Ascending aorta (tissue), 2 donors: ENCODE measurements at regions not wholly inside any gene's neighbourhood (a gene's known extent, or its start where the extent isn't known, plus 50 kb on each side); places are given as distances from the start of the nearest gene placed in this dataset.

ENCODE experiments used
- DNase-seq, 2 donors: peaks; one replicate each; pipeline ENCODE4 v3.0.0-alpha.2; 2019; ENCODE audit warnings: low spot score in 2 of 2
- H3K27ac ChIP-seq, 2 donors: fragments of 200-600 bp; sonication (generic); one replicate each; pipeline ENCODE4 v1.5.1; 2016 to 2017; ENCODE audit warnings: mild to moderate bottlenecking in 1 of 2
- H3K27me3 ChIP-seq: fragments of 200-600 bp; sonication (generic); one replicate; pipeline ENCODE4 v1.5.1; 2017
- H3K36me3 ChIP-seq, 2 donors: fragments of 200-600 bp; sonication (generic); one replicate each; pipeline ENCODE4 v1.5.1; 2016
- H3K4me1 ChIP-seq, 2 donors: fragments of 200-600 bp; sonication (generic); one replicate each; pipeline ENCODE4 v1.5.1; 2016 to 2017; ENCODE audit warnings: mild to moderate bottlenecking in 1 of 2
- H3K4me3 ChIP-seq, 2 donors: fragments of 200-600 bp; sonication (generic); one replicate each; pipeline ENCODE4 v1.5.1; 2016 to 2017; ENCODE audit warnings: mild to moderate bottlenecking in 1 of 2
- H3K9me3 ChIP-seq, 2 donors: fragments of 200-600 bp; sonication (generic); one replicate each; pipeline ENCODE4 v1.5.1; 2016
- intact Hi-C: fragments of 100-400 bp; cut with DNase I; formaldehyde crosslinking; loops from one replicate; pipeline ENCODE4 v1.15.1; 2023
- TF ChIP-seq, protein P1 (sequence below), 3 experiments: fragments of 200-600 bp in 2 of 3; fragments of 450-650 bp in 1 of 3; sonication (generic) in 2 of 3; IDR thresholded peaks; one replicate each; pipeline ENCODE4 v1.5.1; 2016 to 2019; ENCODE audit warnings: antibody characterized with exemption in 3 of 3, mild to moderate bottlenecking in 1 of 3, moderate library complexity in 1 of 3

DNA sequence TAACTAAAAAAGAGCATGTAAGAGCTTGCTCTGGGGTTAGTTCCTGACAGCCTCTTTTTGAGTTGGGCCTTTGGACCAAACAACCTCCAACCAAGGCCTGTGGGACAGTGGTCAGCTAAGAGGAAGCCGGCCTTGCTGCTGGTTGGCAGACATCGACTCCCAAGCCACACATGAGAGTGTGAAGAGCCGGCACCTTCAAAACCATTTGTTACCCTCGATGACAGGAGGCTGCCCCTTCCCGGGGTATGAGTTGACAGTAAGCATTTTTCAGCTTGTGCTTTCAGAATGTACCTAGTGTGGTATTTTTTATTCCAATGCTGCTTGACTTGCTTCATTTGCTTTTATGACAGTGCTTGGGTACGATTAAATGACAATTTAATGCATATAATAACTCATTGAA, 168.6 kb upstream of the IGFBP7 start:
- no peaks in the 10 kb centered on the region for H3K36me3 ChIP-seq
- no peaks in the 10 kb centered on the region for H3K4me1 ChIP-seq
- no peak overlapping the region for H3K27ac ChIP-seq
- H3K4me3 ChIP-seq, result no peak overlapping the region
- no peaks in the 10 kb centered on the region for H3K9me3 ChIP-seq
- intact Hi-C loops, result no loop called here
- TF ChIP-seq, protein P1, sequence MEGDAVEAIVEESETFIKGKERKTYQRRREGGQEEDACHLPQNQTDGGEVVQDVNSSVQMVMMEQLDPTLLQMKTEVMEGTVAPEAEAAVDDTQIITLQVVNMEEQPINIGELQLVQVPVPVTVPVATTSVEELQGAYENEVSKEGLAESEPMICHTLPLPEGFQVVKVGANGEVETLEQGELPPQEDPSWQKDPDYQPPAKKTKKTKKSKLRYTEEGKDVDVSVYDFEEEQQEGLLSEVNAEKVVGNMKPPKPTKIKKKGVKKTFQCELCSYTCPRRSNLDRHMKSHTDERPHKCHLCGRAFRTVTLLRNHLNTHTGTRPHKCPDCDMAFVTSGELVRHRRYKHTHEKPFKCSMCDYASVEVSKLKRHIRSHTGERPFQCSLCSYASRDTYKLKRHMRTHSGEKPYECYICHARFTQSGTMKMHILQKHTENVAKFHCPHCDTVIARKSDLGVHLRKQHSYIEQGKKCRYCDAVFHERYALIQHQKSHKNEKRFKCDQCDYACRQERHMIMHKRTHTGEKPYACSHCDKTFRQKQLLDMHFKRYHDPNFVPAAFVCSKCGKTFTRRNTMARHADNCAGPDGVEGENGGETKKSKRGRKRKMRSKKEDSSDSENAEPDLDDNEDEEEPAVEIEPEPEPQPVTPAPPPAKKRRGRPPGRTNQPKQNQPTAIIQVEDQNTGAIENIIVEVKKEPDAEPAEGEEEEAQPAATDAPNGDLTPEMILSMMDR (IDR thresholded peaks at IDR 0.05), result no peak
- no peak for DNase-seq
- H3K27me3 ChIP-seq, result no peaks in the 10 kb centered on the region

DNA sequence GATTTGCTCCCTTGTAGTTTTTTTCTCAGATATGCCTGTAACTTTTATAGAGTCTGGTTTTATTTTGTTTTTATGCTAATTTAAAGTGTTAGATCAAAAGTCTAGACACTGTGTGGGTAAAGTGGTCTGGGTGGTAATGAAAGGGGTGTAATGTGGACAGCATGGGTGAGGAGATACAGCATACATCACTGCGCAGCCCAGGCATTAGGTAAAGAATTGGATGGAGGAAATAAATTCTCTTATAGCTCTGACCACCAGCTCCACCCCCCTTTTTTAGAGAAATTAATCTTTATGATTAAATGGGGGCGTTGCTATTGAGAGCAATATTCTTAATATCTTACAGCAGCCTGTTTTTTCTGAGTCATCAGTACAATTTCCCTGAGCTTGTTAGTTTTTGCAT, 163.9 kb upstream of the IGFBP7 start:
- Histone ChIP-seq H3K4me1 (no peaks in the 10 kb centered on the region), H3K36me3 (no peaks in the 10 kb centered on the region), H3K4me3 (no peak overlapping the region), H3K9me3 (no peaks in the 10 kb centered on the region), H3K27me3 (no peaks in the 10 kb centered on the region), H3K27ac (no peak overlapping the region)
- TF ChIP-seq, protein P1 (IDR thresholded peaks at IDR 0.05), result no peak
- DNase-seq, result no peak
- intact Hi-C loops, result no loop called here

DNA sequence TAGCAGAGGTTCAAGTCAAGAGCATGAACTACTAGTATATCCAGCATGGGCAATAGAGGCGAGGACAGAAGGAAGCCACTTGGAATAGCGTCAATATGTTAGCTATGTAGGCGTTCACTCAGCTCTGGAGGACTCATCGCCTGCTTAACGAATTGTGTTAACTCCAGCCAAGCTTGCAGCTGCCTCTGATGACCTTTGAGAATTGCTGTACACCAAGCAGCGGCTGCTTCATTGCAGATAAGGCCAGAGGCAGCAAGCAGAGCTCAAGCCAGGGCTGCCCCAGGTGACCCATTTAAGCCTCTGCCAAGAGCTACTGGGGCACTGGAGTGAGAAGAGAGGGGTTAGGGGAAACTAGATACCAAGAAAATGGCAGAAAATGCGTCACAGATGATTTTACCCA, 160.2 kb upstream of the IGFBP7 start:
- TF ChIP-seq, protein P1 (IDR thresholded peaks at IDR 0.05), result no peak

DNA sequence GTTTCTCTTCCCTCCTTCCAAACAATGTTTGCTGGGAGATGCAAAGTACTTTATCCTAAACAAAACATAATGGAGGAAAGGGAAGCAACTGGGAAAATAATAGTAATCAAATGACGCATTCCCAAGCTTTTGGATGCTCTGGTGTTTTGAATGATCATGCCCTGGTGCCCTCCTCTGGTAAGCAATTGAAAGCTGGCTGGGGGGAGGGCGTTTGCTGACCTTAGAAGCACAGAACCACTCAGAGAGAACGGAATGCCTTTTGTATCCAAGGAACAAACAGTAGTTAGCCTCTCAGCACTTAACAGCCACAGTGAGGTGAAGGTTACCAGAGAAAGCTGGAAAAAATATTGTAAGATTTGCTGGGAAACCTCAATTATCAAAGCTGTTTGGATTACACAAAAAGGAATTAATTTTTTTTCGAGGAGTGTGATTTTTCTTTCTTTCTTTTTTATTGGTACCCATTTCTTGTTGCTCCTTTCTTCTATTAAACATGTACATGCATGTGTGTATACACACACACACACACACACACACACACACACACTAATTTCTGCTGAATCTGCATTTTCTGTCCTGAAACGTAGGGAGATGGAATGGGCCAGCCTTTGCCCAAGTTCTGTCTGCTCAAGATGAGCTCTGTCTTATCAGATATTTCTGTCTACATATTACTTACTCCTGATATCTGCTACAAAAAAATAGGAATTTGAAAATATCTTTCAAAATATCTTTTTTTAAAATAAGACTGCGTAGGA, 155.8 kb upstream of the IGFBP7 start:
- H3K27ac ChIP-seq, result no peak overlapping the region
- TF ChIP-seq, protein P1 (IDR thresholded peaks at IDR 0.05), result no peak

More for the DNA sequence above, 160.2 kb upstream of the IGFBP7 start:
- DNase-seq, result no peak
- Histone ChIP-seq H3K36me3 (no peaks in the 10 kb centered on the region), H3K4me3 (no peak overlapping the region), H3K27me3 (no peaks in the 10 kb centered on the region), H3K9me3 (no peaks in the 10 kb centered on the region), H3K27ac (no peak overlapping the region), H3K4me1 (no peaks in the 10 kb centered on the region)
- intact Hi-C loops, result no loop called here

DNA sequence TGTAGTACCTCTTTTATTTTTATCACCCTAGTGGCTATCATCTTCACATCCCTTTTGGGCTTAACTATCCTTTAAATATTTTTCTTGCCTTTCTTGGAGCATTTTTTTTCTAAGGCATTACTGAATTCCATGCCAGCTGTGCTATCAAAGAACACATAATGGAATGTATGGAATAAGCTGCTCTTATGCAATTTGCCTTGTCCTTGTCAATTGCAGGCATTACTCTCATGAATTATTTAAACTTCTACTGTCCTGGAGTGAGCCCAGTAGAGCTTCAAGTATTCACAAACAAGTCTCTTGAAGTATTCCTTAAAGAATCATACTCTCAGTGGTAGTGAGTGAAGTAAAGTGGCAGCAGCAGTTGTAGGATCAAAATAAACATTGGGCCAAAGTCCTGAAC, 144.6 kb upstream of the IGFBP7 start:
- no peak for DNase-seq
- Histone ChIP-seq H3K4me1 (no peaks in the 10 kb centered on the region), H3K9me3 (no peaks in the 10 kb centered on the region), H3K36me3 (no peaks in the 10 kb centered on the region), H3K4me3 (no peak overlapping the region), H3K27ac (no peak overlapping the region), H3K27me3 (no peaks in the 10 kb centered on the region)
- intact Hi-C loops, result no loop called here
- TF ChIP-seq, protein P1 (IDR thresholded peaks at IDR 0.05), result no peak

More for the DNA sequence above, 155.8 kb upstream of the IGFBP7 start:
- Histone ChIP-seq H3K9me3 (no peaks in the 10 kb centered on the region), H3K4me1 (no peaks in the 10 kb centered on the region), H3K36me3 (no peaks in the 10 kb centered on the region), H3K4me3 (no peak overlapping the region), H3K27me3 (no peaks in the 10 kb centered on the region)
- DNase-seq, result no peak
- intact Hi-C loops, result no loop called here
